ENCODE measurements at regions not wholly inside any gene's neighbourhood (a gene's known extent, or its start where the extent isn't known, plus 50 kb on each side); places are given as distances from the start of the nearest gene placed in this dataset.
"Not testable (repeated sequence)": the region's sequence is repeated elsewhere in the genome, so short reads cannot be mapped to it uniquely, and the experiment has no call there.

GRCh38 chrY:3491423-3491822 lies 87.4 kb upstream of the TGIF2LY start:
- DNase-seq: not testable (repeated sequence)

GRCh38 chrY:3494539-3494938 lies 84.3 kb upstream of the TGIF2LY start:
- DNase-seq: not testable (repeated sequence)

- DNase-seq: peak; percentile 8
Measured at GRCh38 chrY:3527040-3527439, 51.8 kb upstream of the TGIF2LY start.

All from hematopoietic multipotent progenitor cell treated with erythropoietin and hydrocortisone succinate and interleukin-3 and kit ligand, for 8 days (in vitro differentiated cells).